RPMI7951 (cell line): ENCODE measurements at regions not wholly inside any gene's neighbourhood (a gene's known extent, or its start where the extent isn't known, plus 50 kb on each side); places are given as distances from the start of the nearest gene placed in this dataset.

ENCODE experiments used
- DNase-seq: peaks from one replicate; pipeline ENCODE4 v3.0.0-alpha.2; 2012; ENCODE audit warnings: low read depth

DNA sequence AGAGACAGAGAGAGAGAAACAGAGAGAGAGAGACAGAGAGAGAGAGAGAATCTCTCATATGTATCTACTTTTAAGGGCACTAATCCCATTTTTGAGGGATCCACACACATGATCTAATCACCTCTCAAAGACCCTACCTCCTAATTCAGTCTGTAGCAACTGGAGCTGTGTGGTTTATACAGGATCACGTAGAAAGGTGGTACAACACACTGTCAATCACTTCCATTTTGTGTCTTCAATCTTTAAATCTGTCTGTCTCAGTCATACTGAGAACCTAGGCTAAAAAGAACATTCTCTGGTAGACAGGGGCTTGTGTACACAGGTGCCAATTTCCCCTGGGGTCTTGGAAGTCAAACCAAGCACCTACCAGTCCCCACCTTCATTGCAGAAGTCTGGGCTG is 229.9 kb downstream of the TGFB2 start:
- no peak for DNase-seq

DNA sequence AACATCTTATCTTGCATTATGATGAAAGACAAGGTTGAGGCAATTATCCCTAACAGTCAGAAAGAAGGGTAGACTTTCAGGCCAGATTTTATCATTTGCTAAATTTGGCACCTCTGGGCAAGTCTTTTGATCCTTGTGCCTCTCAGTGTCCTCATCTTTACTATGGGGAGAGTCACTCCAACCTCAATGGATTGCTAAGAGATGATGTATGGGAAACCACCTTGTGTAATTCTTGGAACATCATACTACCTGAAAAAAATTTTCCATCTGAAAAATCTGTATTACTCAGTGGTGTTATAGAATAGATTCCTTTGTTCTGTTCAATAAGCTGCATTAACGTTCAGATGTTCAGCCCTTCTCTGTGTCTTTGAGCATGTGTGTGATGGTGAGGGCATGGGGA is 230.7 kb downstream of the TGFB2 start:
- no peak for DNase-seq

DNA sequence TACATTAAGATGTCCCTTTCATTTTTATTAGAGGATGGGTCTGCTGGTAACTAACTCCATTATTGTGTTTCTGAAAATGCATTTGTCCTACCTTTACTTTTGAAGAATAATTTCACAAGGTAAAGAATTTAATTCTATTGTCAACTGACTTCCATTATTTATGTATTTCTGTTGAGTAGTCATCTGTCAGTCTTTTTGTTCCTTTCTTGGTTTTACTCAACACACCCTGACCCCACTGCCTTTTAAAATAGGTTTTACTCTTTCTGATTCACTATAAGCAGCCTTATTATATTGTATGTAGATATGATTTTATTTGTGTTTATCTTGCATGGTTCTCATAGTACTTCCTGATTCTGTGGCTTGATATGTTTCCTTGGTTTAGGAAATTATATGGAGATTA is 237.5 kb downstream of the TGFB2 start:
- no peak for DNase-seq

DNA sequence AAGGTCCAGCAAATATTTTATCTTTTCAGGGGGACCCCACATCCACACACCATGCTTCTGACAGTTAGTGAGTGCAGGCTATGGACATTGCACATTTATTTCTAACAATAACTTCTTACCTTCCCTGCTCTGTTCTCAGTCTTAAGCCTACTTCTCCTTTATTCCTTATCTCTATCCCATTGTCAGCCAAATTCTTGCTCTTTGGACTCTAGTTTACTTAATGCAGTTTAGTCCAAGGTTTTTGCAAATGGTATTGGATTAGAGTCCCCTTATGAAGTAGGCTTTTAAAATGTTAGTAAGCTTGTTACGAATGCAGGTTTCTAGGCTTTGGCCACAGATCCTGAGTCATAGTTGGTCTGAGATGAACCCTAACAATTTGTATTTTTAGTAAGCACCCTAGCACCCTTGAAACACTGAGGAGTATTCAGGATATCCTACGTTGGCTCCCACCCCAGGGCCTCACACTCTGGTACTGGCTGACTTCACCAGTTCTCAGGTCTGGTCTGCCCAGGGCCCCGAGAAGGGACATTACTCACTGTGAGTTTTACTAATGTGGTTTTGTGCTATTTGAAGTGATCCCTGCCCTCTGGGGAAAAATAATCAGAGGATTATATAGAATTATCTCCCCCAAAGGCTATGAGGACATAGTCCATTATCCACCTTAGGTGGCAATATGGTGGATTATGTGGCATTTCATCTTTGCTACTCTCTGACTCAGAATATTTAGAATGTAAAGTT is 239.5 kb downstream of the TGFB2 start:
- DNase-seq: peak; percentile 78

GRCh38 chr1:218585511-218586184 is 240.5 kb downstream of the TGFB2 start:
- DNase-seq: peak; percentile 86

- DNase-seq: no peak
Measured at GRCh38 chr1:218587900-218588299, 242.8 kb downstream of the TGFB2 start.

DNA sequence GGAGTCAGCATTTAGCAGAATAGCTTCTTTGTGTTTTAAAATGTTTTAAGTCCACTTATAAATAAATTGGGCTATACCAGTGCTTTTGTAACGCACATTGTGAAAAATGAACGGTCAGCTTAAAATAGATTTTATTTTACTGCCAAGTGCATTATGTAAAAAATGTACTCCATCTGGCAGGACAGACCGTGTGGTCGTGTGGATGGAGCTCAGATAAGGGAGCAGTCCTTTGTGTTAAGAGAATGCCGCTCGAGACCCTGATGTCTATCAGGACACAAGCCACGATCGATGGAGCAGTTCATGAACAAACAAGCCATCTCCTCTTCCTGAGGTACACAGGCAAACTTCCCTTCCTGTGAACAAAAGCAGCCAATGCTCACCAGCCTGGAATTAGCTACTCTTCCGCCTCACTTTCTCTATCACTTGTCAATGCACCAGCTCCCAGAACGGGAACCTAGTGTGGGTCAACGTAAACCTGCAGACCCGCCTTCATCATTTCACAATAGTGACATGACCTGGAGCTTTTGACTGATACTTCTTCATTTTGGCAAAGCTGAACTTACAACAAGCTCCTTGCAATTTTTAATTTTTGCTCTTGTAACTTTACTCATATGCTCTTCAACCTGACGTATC is 243.5 kb downstream of the TGFB2 start:
- DNase-seq: no peak

DNA sequence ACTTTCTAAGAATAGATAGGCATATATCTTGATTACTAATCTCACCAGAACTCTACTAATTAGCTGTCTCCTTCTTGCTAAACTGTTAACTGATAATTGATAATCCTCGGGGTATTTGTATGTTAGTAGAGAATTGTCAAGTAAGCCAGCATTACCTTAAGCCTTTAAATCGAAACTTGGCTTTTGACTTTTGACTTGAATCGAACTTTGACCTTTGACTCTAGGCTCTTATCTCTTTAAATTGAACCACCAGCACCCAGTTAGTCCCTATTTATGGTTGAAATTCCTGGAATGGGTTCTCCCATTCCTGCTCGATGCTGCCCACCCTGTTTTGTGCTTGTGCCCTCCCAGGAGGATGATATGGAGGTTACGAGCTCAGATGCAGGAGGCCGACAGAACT is 244.4 kb downstream of the TGFB2 start:
- no peak for DNase-seq

GRCh38 chr1:218591966-218592365 is 246.8 kb downstream of the TGFB2 start:
- DNase-seq: no peak

GRCh38 chr1:218592688-218593087 is 247.6 kb downstream of the TGFB2 start:
- DNase-seq: peak; percentile 64

DNA sequence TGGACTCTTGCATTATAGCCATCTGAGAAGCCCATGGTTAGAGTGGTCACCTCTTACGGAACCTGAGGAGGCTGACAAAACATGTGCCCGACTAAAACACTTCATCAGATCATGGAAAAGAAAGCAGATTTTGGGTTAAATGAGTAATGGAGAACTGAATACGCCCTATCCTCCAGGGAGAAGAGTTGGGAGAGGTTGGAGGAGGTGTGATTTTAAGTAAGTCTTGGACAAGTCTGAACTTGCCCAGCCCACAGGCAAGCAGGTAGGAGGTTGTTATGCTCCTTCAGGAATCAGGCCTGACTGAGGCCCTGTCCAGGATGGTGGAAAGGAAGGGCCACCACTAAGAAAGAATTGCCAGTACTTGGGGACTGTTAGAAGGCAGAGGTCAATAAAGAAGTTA is 255.8 kb downstream of the TGFB2 start:
- DNase-seq: no peak

- DNase-seq: no peak
Measured at GRCh38 chr1:218604217-218604616, 259.1 kb downstream of the TGFB2 start.

DNA sequence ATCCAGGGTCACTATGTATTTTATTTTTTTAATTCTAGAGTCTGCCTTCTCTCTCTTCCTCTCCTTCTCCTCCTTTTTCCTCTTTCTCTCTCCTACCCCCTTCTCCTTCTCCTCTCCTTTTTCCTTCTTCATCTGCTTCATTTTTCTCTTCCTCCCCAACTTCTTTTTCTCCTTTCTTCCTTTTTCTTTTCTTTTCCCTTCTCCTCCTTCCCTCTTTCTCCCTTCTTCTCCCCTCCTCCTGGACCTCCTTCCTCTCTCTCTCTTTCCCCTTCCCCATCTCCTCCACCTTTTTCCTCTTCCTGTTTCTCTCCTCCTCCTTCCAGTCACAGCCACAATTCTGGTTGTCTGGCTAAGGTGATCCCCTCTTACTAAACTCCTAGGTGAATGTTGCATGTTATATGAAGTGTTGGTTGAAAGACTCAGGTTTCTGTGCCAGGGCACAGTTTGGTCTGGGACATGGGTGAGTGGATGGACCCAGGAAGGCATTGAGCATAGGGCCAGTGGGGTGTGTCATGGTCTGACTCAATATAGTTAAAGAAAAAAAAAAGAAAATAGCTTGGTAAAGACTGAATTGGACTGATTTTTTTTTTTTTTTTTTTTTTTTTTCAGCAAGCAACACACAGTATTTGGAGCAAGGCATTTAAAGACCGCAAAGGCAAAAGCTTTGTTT is 266.9 kb downstream of the TGFB2 start:
- DNase-seq: no peak

- DNase-seq: no peak
Measured at GRCh38 chr1:218613105-218613504, 268.0 kb downstream of the TGFB2 start.

GRCh38 chr1:218614031-218614430 is 268.9 kb downstream of the TGFB2 start:
- no peak for DNase-seq

- no peak for DNase-seq
Measured at GRCh38 chr1:218616681-218617080, 271.5 kb downstream of the TGFB2 start.

- DNase-seq: no peak
Measured at GRCh38 chr1:218617986-218618385, 272.9 kb downstream of the TGFB2 start.

DNA sequence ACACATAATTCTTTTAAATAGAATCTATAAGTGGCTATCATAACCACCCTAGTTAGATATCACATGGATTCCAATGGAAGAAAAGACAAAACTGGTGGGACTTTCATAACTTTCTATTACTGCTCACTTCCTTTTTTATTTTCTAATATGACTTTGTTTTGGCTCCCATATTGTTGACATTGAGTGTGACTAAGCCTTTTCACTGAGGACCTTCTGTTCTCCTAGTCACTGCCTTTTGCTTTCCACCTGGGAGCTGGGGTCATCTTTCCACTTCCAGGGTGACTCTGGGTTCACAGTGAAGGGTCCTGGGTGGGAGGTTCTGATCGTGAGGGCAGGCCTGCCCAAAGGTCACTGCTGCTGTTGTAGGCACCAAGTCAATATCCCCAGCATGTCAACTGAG is 275.8 kb downstream of the TGFB2 start:
- DNase-seq: no peak

DNA sequence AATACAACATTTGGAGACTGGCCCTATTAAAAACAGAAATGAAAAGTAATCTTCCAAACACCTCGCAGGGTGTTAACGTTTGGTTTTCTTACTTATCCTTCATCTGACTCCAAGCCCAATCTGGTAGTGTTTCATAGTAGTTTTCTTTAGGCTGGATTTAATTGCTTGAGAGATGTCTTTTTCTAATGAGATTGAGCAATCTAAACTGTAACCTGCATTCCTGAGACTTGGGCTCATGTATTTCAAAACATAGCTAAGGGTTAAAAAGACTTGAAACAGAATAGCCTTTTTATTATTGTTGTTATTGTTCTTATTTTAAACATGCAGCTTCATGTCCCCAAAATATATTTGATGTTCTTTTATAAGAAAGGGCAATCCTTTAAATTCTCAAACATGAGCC is 278.9 kb downstream of the TGFB2 start:
- DNase-seq: no peak

- no peak for DNase-seq
Measured at GRCh38 chr1:218625393-218625792, 280.3 kb downstream of the TGFB2 start.

DNA sequence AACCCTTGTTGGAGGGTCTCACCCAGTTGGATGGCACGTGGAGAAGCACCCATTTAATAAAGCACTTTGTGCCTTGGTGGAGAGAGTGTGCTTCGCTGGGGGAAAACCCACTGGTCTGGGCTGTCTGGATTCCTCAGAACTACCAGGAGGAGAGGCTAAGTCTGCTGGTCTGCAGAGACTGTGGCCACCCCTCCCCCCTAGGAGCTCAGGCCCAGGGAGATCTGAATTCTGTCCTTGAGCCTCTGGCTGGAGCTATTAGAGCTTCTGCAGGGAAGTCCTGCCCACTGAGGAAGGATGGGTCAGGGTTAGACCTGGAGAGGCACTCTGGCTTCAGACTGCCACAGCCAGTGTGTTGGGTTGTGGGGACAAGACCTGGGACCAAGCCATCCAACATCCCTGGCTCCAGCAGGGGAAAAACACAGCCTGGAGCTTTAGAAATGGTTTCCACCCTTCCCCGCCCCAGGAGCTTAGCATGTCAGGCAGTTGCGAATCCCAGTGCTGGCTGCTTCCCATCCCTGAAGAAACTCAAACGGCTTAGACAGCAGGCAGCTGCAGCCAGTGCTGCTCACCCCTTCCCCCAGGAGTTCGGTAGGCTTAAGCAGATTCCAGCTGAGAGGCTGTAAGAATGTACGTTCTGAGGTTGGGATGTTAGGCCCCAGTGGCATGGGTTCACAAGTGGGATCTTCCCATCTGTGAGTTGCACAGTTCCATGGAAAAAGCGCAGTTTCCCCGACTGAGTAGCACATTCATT is 288.3 kb downstream of the TGFB2 start:
- no peak for DNase-seq

DNA sequence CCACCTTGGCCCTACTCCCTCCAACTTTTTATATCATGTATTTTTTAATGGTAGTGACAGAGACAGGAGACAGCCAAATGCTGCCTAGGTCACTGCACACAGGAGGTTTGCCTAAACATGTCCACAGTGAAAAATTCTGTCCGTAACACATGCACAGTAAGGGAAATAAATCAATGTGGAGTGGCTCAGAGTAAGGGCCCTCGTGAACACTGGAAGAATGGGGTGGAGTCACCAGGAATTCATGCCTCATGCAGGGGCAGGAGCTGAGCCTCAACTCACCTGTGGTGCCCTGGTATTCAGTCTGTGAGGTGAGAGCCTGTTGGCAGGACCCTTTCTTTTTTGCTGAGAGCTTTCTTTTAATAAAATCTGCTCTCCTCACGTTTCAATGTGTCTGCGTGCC is 289.1 kb downstream of the TGFB2 start:
- no peak for DNase-seq
